ENCODE measurements at regions not wholly inside any gene's neighbourhood (a gene's known extent, or its start where the extent isn't known, plus 50 kb on each side); places are given as distances from the start of the nearest gene placed in this dataset.
A peak's percentile ranks its signal among the peaks of the same experiment; 100 is the strongest.
"Not testable (repeated sequence)": the region's sequence is repeated elsewhere in the genome, so short reads cannot be mapped to it uniquely, and the experiment has no call there.

GRCh38 chr5:96529559-96529958 is 96.5 kb upstream of the PCSK1 start:
- DNase-seq, result no peak

GRCh38 chr5:96530901-96531300 is 97.9 kb upstream of the PCSK1 start:
- DNase-seq, result no peak

- DNase-seq, result no peak
Measured at GRCh38 chr5:96533371-96533770, 100.3 kb upstream of the PCSK1 start.

GRCh38 chr5:96537386-96537785 is 104.3 kb upstream of the PCSK1 start:
- no peak for DNase-seq

GRCh38 chr5:96538808-96539250 is 105.8 kb upstream of the PCSK1 start:
- no peak for DNase-seq

- DNase-seq, result no peak
Measured at GRCh38 chr5:96546120-96546519, 113.1 kb upstream of the PCSK1 start.

- DNase-seq, result no peak
Measured at GRCh38 chr5:96547486-96547885, 114.4 kb upstream of the PCSK1 start.

- DNase-seq, result no peak
Measured at GRCh38 chr5:96548905-96549304, 113.3 kb upstream of the CAST start.

- not testable (repeated sequence) for DNase-seq
Measured at GRCh38 chr5:96560857-96561256, 101.3 kb upstream of the CAST start.

GRCh38 chr5:96562614-96563013 is 99.6 kb upstream of the CAST start:
- DNase-seq, result no peak

GRCh38 chr5:96563816-96564215 is 98.4 kb upstream of the CAST start:
- DNase-seq, result no peak

- peak; percentile 21 for DNase-seq
Measured at GRCh38 chr5:96565582-96566265, 96.5 kb upstream of the CAST start.

GRCh38 chr5:96566833-96567587 is 95.2 kb upstream of the CAST start:
- DNase-seq, result no peak

- no peak for DNase-seq
Measured at GRCh38 chr5:96569332-96569731, 92.8 kb upstream of the CAST start.

- DNase-seq, result no peak
Measured at GRCh38 chr5:96569770-96570169, 92.4 kb upstream of the CAST start.

GRCh38 chr5:96572864-96573512 is 89.2 kb upstream of the CAST start:
- DNase-seq, result no peak

- no peak for DNase-seq
Measured at GRCh38 chr5:96573513-96573894, 88.7 kb upstream of the CAST start.

- DNase-seq, result no peak
Measured at GRCh38 chr5:96576876-96577275, 85.3 kb upstream of the CAST start.

- DNase-seq, result no peak
Measured at GRCh38 chr5:96577909-96578308, 84.3 kb upstream of the CAST start.

- DNase-seq, result no peak
Measured at GRCh38 chr5:96579711-96580110, 82.5 kb upstream of the CAST start.

GRCh38 chr5:96582343-96582742 is 79.8 kb upstream of the CAST start:
- DNase-seq, result peak; percentile 74

- no peak for DNase-seq
Measured at GRCh38 chr5:96584712-96585111, 77.5 kb upstream of the CAST start.

GRCh38 chr5:96588539-96588938 is 73.6 kb upstream of the CAST start:
- DNase-seq, result no peak

- no peak for DNase-seq
Measured at GRCh38 chr5:96590796-96591195, 71.4 kb upstream of the CAST start.

Measured in NCI-H748 treated with DMSO at 0.1 percent for 48 hours (cell line).